C4-2B (cell line): ENCODE measurements at regions not wholly inside any gene's neighbourhood (a gene's known extent, or its start where the extent isn't known, plus 50 kb on each side); places are given as distances from the start of the nearest gene placed in this dataset.

Source experiments
- CTCF ChIP-seq: fragments of 450-650 bp; conservative IDR thresholded peaks from 2 replicates; pipeline ENCODE4 v1.5.1; 2017; ENCODE audit warnings: mild to moderate bottlenecking
- ZFX ChIP-seq: fragments of 450-650 bp; IDR thresholded peaks from 2 replicates; pipeline ENCODE4 v1.6.1; 2017

DNA sequence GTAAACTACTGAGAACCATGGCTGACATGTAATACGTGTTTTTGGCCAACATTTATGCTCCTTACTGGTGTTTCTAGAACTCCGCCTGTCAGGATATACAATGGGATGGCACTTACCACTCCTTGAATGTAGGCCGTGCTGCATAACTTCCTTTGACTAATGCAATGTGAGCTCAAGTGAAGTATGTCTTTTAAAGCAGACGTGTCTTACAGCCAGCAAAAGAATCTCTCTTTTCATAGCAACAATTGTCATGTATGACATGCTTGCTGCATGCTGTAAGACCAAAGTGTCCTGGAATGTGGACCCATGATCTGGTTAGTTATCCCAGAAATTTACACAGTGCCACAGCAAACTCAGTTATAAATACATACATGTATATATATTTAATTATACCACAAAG lies 1202.7 kb upstream of the PIK3C3 start:
- TF ChIP-seq CTCF (no peak), ZFX (no peak)
